ENCODE measurements at regions not wholly inside any gene's neighbourhood (a gene's known extent, or its start where the extent isn't known, plus 50 kb on each side); places are given as distances from the start of the nearest gene placed in this dataset.
"Not testable (repeated sequence)": the region's sequence is repeated elsewhere in the genome, so short reads cannot be mapped to it uniquely, and the experiment has no call there.

DNA sequence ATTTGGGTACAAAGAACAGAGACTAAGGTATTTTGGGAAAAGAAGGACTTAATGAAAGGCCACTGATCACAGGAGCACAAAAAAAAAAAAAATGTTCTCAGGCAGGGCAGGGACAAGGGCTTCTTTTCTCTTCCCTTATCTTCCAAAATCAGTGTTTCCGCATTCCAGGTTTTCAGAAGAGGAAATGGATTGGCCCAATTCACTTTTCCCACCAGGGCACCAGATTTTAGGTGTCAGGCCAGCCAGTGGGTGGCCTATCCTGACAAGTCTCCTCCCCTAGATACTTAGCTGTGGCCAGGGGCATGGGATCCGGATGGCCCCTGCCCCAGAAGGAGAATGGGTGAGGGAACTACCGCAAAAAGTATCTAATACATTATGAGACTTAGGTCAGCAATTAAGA, 88.9 kb upstream of the WAC start:
- DNase-seq (ENCODE audit: low read depth, low spot score) = peak; percentile 90

DNA sequence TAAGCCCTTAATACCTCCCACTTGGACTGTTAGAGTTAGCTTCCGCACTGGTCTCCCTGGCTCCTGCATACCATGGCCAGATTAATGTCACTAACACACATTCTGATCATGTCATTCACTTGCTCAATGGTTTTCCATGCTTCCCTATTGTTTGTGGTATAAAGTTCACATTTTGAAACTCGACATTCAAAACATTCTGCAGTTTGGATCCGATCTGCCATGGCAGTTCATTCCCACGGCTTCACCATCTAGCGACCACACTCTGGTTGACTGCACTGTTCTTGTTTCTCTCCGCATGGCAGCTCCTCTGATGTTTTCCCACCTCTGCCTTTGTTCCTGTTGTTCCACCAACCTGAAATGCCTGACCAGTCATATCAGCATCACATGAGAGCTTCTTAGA, 87.4 kb upstream of the WAC start:
- no peak for DNase-seq (ENCODE audit: low read depth, low spot score)

DNA sequence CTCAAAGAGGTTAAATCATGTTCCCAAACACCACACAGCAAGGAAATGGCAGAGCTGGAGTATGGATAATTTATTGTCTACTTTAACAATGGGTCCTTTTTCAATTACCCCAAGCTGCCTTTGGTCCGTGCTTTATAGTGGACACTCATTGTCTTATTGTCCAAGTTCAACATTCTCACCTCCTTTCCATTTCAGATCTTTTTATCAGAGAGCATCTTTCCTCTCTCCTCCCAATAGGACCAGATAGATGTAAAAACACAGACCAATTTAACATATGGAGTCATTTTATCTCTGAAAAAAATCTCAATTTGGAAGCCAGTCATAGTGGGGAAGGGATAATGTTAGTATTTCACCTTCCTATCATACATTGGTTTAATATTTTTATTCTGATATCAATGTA, 83.5 kb upstream of the WAC start:
- no peak for DNase-seq (ENCODE audit: low read depth, low spot score)

DNA sequence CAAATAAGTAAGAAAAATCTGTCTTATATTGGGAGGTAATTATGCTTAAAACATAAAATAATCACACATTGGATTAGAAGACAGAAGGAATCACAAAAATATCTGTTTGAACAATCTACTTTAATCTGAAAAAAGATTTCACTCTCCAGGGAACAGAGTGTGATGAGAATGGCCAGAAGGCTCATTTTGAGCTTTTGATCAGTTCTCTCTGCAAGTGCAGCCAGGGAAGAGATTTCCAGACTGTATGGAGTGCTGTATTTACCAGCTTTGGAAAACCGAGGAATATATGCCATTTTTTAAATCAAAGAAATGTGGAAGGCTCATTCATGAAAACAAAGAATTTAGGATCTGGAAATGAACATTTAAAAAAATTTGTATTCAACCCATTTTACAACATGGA, 83.0 kb upstream of the WAC start:
- DNase-seq (ENCODE audit: low read depth, low spot score) = no peak

DNA sequence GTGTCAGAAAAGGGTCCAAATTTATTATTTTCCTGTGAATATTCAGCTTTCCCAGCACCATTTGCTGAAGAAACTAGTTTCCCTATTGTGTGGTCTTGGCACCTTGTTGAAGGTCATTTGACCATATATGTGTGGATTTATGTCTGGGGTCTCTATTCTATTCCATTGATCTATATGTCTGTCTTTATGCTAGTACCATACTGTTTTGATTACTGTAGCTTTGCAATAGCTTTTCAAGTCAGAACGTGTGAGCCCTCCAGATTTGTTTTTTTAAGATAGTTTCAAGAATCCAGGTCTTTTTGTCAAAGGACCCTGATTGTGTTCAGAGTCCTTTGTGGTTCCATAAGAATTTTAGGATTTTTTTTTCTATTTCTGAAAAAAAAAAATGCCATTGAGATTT, 79.0 kb upstream of the WAC start:
- DNase-seq (ENCODE audit: low read depth, low spot score) = no peak

DNA sequence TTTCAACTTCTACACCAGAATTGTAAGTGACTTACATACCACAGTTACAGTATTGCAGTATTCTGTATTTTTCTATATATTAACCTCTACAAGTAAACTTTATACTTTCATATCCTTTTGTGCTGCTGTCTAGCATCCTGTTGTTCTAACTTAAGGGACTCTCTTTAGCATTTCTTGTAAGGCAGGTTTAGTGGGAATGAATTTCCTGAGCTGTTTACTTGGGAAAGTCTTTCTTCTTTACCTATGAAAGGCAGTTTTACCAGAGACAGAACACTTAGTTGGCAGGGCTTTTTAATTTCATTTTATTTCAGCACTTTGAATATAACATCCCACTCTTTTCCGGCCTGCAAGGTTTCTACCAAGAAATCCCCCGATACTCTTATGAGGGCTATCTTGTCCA, 75.8 kb upstream of the WAC start:
- no peak for DNase-seq (ENCODE audit: low read depth, low spot score)

DNA sequence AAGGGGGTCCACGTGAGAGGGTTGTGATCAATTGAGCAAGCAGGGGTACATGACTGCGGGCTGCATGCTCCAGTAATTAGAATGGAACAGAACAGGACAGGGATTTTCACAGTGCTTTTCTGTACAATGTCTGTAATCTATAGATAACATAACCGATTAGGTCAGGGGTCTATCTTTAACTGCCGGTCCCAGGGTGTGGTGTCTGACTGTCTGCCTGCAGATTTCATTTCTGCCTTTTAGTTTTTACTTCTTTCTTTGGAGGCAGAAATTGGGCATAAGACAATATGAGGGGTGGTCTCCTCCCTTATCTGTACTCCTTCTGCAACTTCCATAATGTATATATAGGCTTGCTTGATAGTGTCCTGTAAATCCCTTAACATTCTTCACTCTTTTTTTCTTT, 75.0 kb upstream of the WAC start:
- not testable (repeated sequence) for DNase-seq (ENCODE audit: low read depth, low spot score)

DNA sequence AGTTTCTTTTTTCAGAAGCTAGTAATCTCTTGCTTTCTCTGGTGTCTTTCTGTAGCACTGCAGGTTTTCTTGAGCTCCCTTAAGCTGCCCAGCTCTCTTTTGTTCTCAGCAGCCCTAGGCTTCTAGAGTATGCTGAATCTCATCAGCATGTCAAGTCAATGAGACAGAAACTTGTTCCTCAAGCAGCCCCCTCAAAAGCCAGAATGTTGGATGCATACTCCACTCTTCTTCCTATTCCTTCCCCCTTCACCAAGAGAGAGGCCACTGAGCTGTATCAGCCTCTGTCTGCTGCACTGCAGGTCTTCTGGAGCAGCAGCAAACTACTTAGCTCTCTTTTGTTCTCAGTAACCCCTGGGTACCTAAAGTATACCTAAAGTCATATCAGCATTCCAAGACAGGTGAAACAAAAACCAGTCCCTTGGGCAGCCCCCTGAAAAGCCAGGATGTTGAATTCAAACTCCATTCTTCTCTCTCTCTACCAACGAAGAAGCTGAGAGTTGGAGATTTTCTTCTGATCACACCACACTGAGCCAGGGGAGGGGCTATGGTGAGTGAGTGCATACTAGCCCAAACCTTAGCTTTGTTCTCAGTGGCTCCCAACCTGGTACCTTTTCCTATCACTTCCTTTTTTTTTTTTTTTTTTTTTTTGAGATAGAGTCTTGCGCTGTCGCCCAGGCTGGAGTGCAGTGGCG, 73.3 kb upstream of the WAC start:
- peak; percentile 80 for DNase-seq (ENCODE audit: low read depth, low spot score)

DNA sequence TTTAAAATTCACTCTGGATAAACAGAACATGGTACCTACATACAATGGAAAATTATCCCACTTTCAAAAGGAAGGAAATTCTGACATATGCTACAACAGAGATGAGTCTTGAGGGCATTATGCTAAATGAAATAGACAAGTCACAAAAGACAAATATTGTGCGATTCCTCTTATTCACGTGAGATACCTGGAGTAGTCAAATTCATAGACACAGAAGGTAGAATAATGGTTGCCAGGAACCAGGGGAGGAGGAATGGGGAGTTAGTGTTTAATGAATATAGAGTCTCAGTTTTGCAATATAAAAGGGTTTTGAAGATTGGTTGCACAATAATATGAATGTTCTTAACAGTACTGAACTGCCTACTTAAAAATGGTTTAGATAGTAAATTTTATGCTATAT, 69.8 kb upstream of the WAC start:
- no peak for DNase-seq (ENCODE audit: low read depth, low spot score)

DNA sequence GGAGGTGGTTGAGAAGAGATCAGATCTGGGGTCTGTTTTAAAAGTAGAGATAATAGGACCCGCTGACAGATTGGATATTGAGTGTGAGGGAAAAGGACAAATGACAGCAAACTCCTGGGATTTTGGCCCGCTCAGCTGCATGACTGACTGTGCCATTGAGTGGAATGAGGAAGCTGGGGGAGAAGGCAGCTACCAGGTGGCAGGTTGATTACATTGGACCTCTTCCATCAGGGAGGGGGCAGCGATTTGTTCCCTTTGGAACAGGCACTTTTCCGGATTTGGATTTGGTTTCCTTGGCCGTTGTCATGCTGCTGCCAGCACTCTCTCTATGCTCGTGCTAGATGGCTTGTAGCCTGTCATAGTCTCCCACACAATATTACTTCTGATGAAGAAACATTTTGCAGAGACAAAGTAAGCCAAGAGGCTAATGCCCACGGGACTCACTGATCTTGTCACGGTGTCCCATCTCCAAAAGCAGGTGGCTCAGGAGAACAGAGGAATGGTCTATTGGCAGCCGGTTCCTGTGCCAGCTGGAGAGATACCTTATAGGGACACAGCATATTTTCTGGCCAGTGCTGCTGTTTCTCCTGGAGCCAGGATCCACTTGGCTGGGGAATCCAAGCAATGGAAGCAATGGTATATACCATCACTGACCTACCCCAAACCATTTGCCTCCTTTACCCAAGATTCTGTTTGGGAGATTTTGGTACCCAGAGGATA, 69.1 kb upstream of the WAC start:
- DNase-seq (ENCODE audit: low read depth, low spot score) = no peak

DNA sequence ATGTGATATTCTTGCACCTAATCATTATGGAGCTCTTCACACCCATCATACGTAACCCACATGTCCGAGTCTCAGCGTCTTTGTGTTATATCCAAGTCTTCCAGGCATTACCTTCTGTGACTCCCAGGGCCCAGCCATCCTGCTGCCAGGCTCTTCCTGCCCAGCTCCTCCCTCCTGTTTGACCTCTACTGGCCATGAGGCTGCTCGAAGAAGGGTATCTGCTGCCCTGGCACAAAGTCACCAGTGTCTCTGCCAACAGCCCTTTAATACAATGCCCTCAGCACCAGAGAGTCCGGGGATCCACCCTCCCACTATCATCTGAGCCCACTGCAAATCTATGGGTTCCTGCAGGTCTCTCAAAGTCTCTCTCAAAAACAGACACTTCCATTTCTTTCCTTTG, 65.3 kb upstream of the WAC start:
- DNase-seq (ENCODE audit: low read depth, low spot score) = no peak

DNA sequence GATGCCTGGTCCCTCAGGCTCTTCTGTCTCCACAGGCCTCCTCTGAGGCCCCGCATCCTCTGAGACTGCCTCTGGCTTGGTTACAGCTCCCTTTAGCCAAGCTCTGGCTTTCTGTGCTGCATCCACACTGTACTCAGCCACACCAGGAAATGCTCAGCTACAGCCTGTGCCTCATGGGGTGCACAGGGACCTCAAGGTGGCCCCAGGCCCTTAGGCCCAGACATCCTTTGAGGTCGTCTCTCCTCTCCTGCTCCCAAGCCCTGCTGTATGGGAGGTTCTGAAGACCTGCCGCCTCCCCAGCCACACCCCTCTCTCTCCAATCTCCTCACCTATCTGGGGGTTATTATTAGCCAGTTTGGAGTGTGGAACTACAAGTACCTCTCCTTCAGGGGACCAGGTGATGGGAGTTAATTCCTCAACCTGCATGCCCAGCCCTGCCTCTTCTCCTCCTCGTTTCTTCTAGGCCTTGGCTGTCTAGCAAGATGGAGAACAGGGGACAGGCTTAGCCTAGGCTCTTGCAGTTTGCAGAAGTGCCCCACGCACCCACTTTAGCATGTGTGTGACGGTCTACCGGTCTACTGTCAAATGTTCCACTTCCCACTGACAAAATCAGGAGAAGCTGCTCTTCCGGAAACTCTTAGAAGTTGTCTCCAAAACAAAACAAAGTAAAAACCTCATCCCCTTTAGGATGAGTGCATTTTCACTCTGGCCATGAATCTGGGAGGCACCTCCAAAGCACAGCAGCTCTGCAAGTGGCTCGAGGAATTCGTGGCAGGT, 64.0 kb upstream of the WAC start:
- no peak for DNase-seq (ENCODE audit: low read depth, low spot score)

DNA sequence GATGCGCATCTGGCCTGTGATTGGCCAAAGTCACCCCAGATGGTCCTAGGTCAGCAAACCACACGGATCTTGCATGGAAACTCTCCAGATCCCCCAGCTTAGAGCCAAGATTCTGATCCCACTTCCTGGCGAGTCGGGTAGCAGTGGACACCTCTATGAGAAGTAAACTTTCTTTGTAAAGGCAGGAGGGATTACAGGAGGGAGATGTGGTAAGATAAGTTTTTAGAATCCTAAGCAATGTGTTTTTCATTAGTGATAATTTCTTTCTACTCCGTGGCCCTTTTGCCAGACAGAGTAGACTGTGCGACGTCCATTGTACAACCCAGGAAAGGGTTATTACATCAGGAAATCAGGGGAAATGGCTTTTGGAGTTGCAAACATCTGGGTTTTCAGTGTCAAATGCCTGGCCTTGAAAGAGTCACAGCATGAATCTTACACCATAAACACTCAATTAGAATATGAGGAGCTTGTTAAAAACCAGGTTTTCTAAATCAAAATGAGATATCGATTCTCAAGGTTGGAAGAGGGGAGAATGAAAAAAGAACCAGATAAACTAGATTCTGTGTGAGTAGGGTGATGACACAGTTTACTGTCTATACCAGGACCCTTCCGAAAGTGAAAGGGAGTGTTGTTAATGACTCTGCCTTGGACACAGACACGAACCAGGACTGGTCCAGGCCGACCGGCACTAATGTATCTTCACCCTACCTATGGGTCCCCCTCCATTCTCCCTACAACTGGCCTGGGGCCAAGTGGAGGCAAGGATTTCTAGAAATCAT, 61.9 kb upstream of the WAC start:
- DNase-seq (ENCODE audit: low read depth, low spot score) = no peak

DNA sequence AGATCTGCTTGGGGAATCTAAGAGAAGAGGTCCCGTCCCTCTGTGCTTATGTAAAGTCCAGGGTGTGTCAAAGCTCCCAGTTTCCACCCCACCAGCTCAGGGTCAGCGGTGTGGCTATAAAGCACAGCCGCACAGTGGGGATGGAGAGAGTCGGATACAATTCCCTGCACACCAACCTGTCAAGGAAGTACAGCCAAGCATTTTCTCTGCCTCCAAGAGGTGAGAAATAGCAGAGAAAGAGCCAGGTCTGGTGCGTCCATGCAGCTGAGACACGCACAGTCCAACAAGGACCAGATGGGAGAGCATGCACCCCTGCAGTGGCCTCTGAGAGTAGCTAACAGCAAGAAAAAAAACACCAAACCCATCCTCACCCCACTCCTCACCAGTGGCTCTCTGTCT, 61.3 kb upstream of the WAC start:
- no peak for DNase-seq (ENCODE audit: low read depth, low spot score)

DNA sequence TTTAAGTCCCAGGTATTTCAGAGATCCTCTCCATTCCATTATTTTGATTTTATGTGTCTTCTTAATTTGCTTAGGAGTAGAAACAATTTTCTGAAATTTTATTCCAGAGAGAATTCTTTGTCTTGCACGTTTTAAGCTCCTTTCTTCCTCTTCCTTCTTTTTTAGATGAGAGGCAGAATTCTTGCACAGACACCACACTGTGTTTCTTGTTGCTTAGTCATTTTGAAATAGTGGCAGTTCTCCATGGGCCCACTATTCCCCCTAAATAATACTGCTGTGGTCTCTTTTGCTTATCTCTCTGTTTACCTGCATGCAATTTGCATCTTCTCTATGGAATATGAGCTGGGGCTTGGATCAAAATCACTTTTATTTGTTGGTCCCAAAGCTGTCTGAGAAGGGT, 54.3 kb upstream of the WAC start:
- no peak for DNase-seq (ENCODE audit: low read depth, low spot score)

DNA sequence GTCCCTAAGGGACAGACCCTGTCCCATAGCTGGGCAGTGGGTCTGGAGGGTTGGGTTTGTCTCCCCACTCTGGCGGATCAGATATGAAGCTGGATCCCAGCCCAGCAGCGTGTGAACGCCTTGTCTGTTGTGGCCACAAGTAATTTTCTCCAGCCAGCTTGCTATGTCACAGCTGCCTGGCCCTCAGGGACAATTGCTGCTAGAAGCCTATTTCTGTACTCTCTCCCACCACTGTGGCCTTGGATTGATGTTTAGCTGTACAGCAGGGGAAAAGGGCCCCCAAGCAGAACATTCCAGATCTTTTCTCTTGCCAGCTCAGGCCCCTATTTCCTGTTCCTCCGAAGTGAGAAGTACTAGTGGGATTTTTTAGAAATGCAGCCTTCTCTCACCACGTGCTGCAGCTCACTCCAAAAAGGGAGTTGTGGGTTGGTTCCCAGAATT, 53.5 kb upstream of the WAC start:
- no peak for DNase-seq (ENCODE audit: low read depth, low spot score)

DNA sequence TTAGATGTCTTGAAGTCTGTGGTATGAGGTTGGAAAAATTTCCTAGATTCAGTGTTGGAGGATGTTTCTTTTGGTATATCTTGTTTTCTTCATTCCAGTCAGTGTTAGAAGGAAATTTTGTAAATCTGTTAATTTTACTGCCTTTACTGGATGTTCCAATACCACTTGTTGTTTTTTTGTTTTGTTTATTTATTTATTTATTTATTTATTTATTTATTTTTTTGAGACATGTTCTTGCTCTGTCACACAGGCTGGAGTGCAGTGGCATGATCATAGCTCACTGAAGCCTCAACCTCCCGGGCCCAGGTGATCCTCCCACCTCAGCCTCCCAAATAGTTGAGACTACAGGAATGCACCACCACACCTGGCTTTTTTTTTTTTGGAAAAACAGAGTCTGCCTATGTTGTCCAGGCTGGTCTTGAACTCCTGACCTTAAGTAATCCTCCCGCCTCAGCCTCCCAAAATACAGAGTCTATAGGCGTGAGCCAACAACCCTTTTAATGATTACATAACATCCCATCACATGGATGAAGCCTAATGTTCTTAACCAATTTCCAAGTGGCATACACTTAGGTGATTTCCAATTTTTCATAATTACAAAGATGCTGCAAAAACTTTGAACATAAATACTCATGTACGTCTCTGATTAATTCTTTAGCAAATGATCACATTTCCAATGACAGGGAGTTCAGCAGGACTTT, 52.8 kb upstream of the WAC start:
- no peak for DNase-seq (ENCODE audit: low read depth, low spot score)

DNA sequence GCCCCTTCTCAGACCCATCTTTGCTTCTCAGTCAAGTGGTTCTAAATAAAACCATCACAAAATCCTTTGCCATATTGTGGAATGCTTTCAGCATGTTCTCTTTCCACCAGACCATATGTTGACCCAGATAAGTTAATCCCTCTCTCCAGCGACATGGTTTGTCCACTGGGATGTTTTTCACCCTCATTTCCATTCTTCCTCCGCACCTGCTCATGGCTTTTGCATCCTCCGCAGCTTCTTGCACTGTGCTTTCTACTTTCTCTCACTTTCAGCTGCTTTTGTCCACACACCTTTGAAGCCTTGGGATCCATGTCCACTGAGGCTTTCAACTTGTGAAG, 52.3 kb upstream of the WAC start:
- no peak for DNase-seq (ENCODE audit: low read depth, low spot score)

DNA sequence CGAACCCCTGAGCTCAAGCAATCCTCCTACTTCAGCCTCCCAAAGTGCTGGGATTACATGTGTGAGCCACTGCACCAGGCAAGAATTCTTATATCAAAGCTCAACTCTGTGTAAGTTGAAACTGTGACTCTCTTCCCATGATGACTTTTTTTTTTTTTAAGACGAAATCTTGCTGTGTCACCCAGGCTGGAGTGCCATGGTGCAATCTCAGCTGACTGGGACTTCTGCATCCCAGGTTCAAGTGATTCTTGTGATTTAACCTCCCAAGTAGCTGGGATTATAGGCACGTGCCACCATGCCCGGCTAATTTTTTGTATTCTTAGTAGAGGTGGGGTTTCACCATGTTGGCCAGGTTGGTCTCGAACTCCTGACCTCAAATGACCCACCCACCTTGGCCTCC, 51.6 kb upstream of the WAC start:
- DNase-seq (ENCODE audit: low read depth, low spot score) = not testable (repeated sequence)

DNA sequence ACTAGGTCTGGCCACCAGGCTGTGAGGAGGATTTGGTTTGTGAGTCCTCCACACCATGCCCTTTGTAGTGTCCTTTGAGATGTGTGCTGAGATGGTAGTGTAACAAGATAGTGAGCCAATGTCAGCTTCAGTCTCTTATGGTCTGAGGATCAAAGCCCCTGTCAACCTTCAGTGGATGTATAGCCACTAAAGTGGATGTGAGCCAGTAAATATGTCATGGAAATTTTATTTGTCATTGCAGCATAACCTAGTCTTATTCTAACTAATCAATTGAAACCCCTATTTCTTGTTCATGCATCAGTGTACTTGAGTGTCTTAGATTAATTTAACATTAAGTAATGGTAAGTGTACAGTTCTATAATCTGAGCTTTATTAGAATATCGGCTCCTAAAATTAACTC, 51.0 kb upstream of the WAC start:
- no peak for DNase-seq (ENCODE audit: low read depth, low spot score)
